Neural cell (in vitro differentiated cells): ENCODE measurements at regions not wholly inside any gene's neighbourhood (a gene's known extent, or its start where the extent isn't known, plus 50 kb on each side); places are given as distances from the start of the nearest gene placed in this dataset.

Experiments
- H2AFZ ChIP-seq: fragments of 200-600, 300-800 bp; sonication (generic), shearing (Covaris generic); 2 replicates; pipeline ENCODE4 v1.6.0; 2014; ENCODE audit warnings: low read depth, mild to moderate bottlenecking, antibody characterized with exemption, low read length, moderate library complexity
- H3F3A ChIP-seq: fragments of 200-600 bp; shearing (Covaris generic); 2 replicates; pipeline ENCODE4 v1.6.1; 2016; ENCODE audit warnings: mild to moderate bottlenecking, moderate library complexity, mixed read lengths, antibody characterized with exemption, low read length; ENCODE audit not compliant: insufficient read depth, poor library complexity, severe bottlenecking
- H3K27ac ChIP-seq: fragments of 200-600, 300-800 bp; sonication (generic), shearing (Covaris generic); 2 replicates; pipeline ENCODE4 v1.5.1; 2014; ENCODE audit warnings: mild to moderate bottlenecking, low read length, moderate library complexity
- H3K27me3 ChIP-seq: fragments of 300-800, 200-600 bp; sonication (generic), shearing (Covaris generic); 2 replicates; pipeline ENCODE4 v1.6.0; 2014; ENCODE audit warnings: mild to moderate bottlenecking, low read depth, low read length, moderate library complexity; ENCODE audit not compliant: insufficient read depth
- H3K36me3 ChIP-seq: fragments of 300-800, 200-600 bp; sonication (generic), shearing (Covaris generic); 2 replicates; pipeline ENCODE4 v1.5.1; 2014; ENCODE audit warnings: mild to moderate bottlenecking, antibody characterized with exemption, low read length, moderate library complexity; ENCODE audit not compliant: insufficient read depth
- H3K4me2 ChIP-seq: fragments of 300-800, 200-600 bp; sonication (generic), shearing (Covaris generic); 2 replicates; pipeline ENCODE4 v1.6.0; 2014; ENCODE audit warnings: mild to moderate bottlenecking, low read length
- H3K4me3 ChIP-seq: fragments of 300-800, 200-600 bp; sonication (generic), shearing (Covaris generic); 2 replicates; pipeline ENCODE4 v1.5.1; 2014; ENCODE audit warnings: mild to moderate bottlenecking, low read length, moderate library complexity
- H3K79me2 ChIP-seq: fragments of 200-600 bp; shearing (Covaris generic); replicated peaks from 2 replicates; pipeline ENCODE4 v1.6.0; 2014; ENCODE audit warnings: mild to moderate bottlenecking, low read length, moderate library complexity; ENCODE audit not compliant: insufficient read depth
- H3K9ac ChIP-seq: fragments of 300-800, 200-600 bp; sonication (generic), shearing (Covaris generic); 2 replicates; pipeline ENCODE4 v1.6.1; 2016; ENCODE audit warnings: mild to moderate bottlenecking, low read length, mixed read lengths
- H3K9me2 ChIP-seq: fragments of 200-600 bp; shearing (Covaris generic); 2 replicates; pipeline ENCODE4 v1.6.1; 2016; ENCODE audit warnings: mild to moderate bottlenecking, low read length, mixed read lengths; ENCODE audit not compliant: insufficient read depth
- H3K9me3 ChIP-seq: fragments of 200-600, 300-800 bp; sonication (generic), shearing (Covaris generic); 2 replicates; pipeline ENCODE4 v1.6.1; 2016; ENCODE audit warnings: mild to moderate bottlenecking, mixed run types, low read length, moderate library complexity, mixed read lengths
- H4K20me1 ChIP-seq: fragments of 200-600 bp; shearing (Covaris generic); 2 replicates; pipeline ENCODE4 v1.6.1; 2016; ENCODE audit warnings: mild to moderate bottlenecking, mixed run types; ENCODE audit not compliant: insufficient read depth
- EP300 ChIP-seq: fragments of 450-650 bp; conservative IDR thresholded peaks from 2 replicates; pipeline ENCODE4 v1.6.1; 2014; ENCODE audit warnings: antibody characterized with exemption, mild to moderate bottlenecking, moderate library complexity; ENCODE audit not compliant: poor library complexity, severe bottlenecking
- EZH2 ChIP-seq: fragments of 200-600, 300-800 bp; shearing (Covaris generic), sonication (generic); IDR thresholded peaks from 2 replicates; pipeline ENCODE4 v1.6.1; 2014; ENCODE audit warnings: antibody characterized with exemption, low read length, borderline replicate concordance, mild to moderate bottlenecking; ENCODE audit not compliant: insufficient read depth, poor library complexity, severe bottlenecking
- MXI1 ChIP-seq: fragments of 450-650 bp; conservative IDR thresholded peaks from 2 replicates; pipeline ENCODE4 v1.6.1; 2014; ENCODE audit warnings: antibody characterized with exemption, mild to moderate bottlenecking; ENCODE audit not compliant: poor library complexity, severe bottlenecking
- POLR2AphosphoS5 ChIP-seq: IDR thresholded peaks from 2 replicates; pipeline ENCODE4 v1.6.1; 2012
- RAD21 ChIP-seq: fragments of 450-650 bp; conservative IDR thresholded peaks from 2 replicates; pipeline ENCODE4 v1.6.1; 2014; ENCODE audit warnings: antibody characterized with exemption, mild to moderate bottlenecking, moderate library complexity
- SMC3 ChIP-seq: fragments of 450-650 bp; conservative IDR thresholded peaks from 2 replicates; pipeline ENCODE4 v1.6.1; 2014; ENCODE audit warnings: antibody characterized with exemption, mild to moderate bottlenecking, moderate library complexity; ENCODE audit not compliant: poor library complexity
- TAF1 ChIP-seq: IDR thresholded peaks from 2 replicates; pipeline ENCODE4 v1.6.1; 2012; ENCODE audit warnings: low read depth
- TF ChIP-seq, protein P1 (sequence below): fragments of 450-650 bp; IDR thresholded peaks from 2 replicates; pipeline ENCODE4 v1.5.1; 2014; ENCODE audit warnings: antibody characterized with exemption, mild to moderate bottlenecking, moderate library complexity; ENCODE audit not compliant: poor library complexity, severe bottlenecking
- TF ChIP-seq, protein P2 (sequence below): IDR thresholded peaks from 2 replicates; pipeline ENCODE4 v1.6.1; 2012; ENCODE audit warnings: borderline replicate concordance

DNA sequence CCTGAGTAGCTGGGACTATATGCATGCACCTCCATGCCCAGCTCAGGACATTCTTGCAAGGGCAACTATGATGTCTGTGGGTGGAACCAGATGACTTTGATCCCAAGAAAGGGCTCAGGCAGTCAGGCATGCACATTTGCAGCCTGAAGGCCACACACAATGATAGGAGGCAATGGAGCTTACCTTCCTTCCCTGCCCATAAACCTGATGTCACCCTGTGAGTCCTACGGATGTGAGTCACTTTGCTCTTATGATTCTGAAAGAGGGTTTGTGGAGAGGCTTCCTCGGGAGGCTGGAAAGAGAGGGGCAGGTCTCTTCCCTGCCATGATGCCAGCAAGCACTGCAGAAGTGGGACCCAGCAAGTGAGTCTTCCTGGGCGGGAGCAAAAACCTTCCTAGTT is 202.4 kb downstream of the LY86 start:
- no peak overlapping the region for H3K9ac ChIP-seq
- H3K9me3 ChIP-seq, result no peaks in the 10 kb centered on the region
- H3K9me2 ChIP-seq, result no peaks in the 10 kb centered on the region
- H3K36me3 ChIP-seq, result no peaks in the 10 kb centered on the region
- no peaks in the 10 kb centered on the region for H3K79me2 ChIP-seq
- H3K27me3 ChIP-seq, result no peaks in the 10 kb centered on the region
- TF ChIP-seq MXI1 (no peak), RAD21 (no peak), SMC3 (no peak), POLR2AphosphoS5 (no peak), EP300 (no peak), TAF1 (no peak), EZH2 (no peak)
- TF ChIP-seq, protein P1, sequence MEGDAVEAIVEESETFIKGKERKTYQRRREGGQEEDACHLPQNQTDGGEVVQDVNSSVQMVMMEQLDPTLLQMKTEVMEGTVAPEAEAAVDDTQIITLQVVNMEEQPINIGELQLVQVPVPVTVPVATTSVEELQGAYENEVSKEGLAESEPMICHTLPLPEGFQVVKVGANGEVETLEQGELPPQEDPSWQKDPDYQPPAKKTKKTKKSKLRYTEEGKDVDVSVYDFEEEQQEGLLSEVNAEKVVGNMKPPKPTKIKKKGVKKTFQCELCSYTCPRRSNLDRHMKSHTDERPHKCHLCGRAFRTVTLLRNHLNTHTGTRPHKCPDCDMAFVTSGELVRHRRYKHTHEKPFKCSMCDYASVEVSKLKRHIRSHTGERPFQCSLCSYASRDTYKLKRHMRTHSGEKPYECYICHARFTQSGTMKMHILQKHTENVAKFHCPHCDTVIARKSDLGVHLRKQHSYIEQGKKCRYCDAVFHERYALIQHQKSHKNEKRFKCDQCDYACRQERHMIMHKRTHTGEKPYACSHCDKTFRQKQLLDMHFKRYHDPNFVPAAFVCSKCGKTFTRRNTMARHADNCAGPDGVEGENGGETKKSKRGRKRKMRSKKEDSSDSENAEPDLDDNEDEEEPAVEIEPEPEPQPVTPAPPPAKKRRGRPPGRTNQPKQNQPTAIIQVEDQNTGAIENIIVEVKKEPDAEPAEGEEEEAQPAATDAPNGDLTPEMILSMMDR, result no peak
- TF ChIP-seq, protein P2, sequence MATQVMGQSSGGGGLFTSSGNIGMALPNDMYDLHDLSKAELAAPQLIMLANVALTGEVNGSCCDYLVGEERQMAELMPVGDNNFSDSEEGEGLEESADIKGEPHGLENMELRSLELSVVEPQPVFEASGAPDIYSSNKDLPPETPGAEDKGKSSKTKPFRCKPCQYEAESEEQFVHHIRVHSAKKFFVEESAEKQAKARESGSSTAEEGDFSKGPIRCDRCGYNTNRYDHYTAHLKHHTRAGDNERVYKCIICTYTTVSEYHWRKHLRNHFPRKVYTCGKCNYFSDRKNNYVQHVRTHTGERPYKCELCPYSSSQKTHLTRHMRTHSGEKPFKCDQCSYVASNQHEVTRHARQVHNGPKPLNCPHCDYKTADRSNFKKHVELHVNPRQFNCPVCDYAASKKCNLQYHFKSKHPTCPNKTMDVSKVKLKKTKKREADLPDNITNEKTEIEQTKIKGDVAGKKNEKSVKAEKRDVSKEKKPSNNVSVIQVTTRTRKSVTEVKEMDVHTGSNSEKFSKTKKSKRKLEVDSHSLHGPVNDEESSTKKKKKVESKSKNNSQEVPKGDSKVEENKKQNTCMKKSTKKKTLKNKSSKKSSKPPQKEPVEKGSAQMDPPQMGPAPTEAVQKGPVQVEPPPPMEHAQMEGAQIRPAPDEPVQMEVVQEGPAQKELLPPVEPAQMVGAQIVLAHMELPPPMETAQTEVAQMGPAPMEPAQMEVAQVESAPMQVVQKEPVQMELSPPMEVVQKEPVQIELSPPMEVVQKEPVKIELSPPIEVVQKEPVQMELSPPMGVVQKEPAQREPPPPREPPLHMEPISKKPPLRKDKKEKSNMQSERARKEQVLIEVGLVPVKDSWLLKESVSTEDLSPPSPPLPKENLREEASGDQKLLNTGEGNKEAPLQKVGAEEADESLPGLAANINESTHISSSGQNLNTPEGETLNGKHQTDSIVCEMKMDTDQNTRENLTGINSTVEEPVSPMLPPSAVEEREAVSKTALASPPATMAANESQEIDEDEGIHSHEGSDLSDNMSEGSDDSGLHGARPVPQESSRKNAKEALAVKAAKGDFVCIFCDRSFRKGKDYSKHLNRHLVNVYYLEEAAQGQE, result no peak
- no peak overlapping the region for H3K4me2 ChIP-seq
- no peak overlapping the region for H3K27ac ChIP-seq
- H3F3A ChIP-seq, result no peaks in the 10 kb centered on the region
- H2AFZ ChIP-seq, result no peak overlapping the region
- no peaks in the 10 kb centered on the region for H4K20me1 ChIP-seq
- H3K4me3 ChIP-seq, result no peak overlapping the region

DNA sequence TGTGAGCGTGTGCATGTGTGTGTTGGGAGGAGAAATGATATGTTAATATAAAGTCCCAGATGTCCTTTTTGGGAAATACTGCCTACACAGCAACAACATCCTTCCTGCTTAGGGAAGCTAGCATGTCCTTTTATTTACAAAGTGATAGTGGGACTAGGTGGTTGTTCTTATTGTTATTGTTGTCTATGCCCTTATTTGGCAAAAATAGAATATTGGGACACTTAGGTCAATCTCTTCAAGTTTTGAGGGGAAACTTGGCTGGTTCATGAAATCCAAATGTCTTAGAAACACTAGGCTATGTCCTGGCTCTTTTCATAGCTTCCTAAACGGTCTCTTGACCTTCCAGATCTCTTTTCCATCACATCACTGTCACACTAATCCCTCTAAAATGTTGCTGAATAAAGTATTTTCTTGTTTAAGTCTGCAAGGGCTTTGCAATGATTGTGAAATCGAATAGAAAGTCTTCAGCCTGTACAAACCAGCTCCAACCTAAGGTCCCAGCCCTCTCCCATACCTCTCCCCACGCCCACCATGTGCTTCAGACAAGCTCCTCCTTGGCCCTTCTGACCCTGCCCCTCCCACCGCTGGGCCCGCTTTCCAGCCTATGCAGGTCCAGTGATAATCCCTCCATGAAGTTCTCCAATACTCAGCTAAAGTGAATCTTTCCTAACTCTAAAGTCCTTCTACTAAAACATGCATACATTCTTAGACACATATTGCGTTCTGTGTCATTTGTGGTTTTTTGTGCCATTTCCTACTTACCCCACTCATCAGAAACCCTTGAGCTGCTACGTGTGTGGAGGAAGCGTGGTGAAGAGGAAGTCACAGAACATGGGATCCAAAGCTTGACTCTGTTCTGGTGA is 205.1 kb downstream of the LY86 start:
- TF ChIP-seq, protein P2, result no peak
- no peak overlapping the region for H3K9ac ChIP-seq
- H3K79me2 ChIP-seq, result no peaks in the 10 kb centered on the region
- no peak overlapping the region for H3K27ac ChIP-seq
- no peaks in the 10 kb centered on the region for H3K36me3 ChIP-seq
- H2AFZ ChIP-seq, result no peak overlapping the region
- H3K27me3 ChIP-seq, result no peaks in the 10 kb centered on the region
- H3K9me2 ChIP-seq, result no peaks in the 10 kb centered on the region
- no peaks in the 10 kb centered on the region for H3F3A ChIP-seq
- no peaks in the 10 kb centered on the region for H4K20me1 ChIP-seq
- H3K4me2 ChIP-seq, result no peak overlapping the region
- H3K9me3 ChIP-seq, result no peaks in the 10 kb centered on the region
- no peak overlapping the region for H3K4me3 ChIP-seq
